OCI-LY1 (cell line): ENCODE measurements at regions not wholly inside any gene's neighbourhood (a gene's known extent, or its start where the extent isn't known, plus 50 kb on each side); places are given as distances from the start of the nearest gene placed in this dataset.

Experiments used
- CTCF ChIP-seq: fragments of 200-600 bp; sonication (generic), shearing (Covaris generic); IDR thresholded peaks from 2 replicates; pipeline ENCODE4 v1.5.1; 2017; ENCODE audit warnings: mild to moderate bottlenecking, antibody characterized with exemption, low read length, moderate library complexity, mixed read lengths
- EZH2 ChIP-seq: fragments of 200-600 bp; sonication (generic), shearing (Covaris generic); IDR thresholded peaks from 2 replicates; pipeline ENCODE4 v1.8.0; 2017; ENCODE audit warnings: borderline replicate concordance, mixed run types, mild to moderate bottlenecking, antibody characterized with exemption, low read length, moderate library complexity, mixed read lengths

GRCh38 chr11:111177037-111177871, 68.3 kb upstream of the POU2AF2 start:
- TF ChIP-seq CTCF (no peak), EZH2 (no peak)
